ENCODE measurements at regions not wholly inside any gene's neighbourhood (a gene's known extent, or its start where the extent isn't known, plus 50 kb on each side); places are given as distances from the start of the nearest gene placed in this dataset.
A peak's percentile ranks its signal among the peaks of the same experiment; 100 is the strongest.

DNA sequence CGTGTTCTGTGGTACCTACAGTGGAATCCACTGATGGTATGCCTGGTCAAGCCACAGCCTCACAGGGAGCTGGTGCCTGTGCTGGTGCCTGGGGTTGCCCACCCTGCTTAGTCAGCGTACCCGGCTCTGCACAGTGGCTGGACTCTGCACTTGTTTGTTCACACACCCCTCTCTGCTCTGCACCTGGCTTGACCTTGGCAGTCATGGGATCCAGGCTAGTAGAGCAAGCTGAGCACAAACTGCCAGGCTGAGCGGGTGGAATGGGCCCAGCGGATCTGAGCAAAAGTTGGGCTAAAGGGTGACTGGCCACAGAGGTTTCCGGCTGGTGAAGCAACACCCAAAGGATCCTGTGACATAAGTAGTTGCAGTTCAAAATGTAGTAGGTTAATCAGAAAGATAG lies 163.5 kb downstream of the CDH19 start:
- 94 to 95% methylated on average over 6 of the region's 6 CpGs for WGBS, 2 donors
- Histone ChIP-seq H3K9me3 (ENCODE audit: control insufficient read depth in 4 of 4, insufficient read depth in 3 of 4, low read length in 3 of 4) (no peaks in the 10 kb centered on the region), H3K4me3 (no peak overlapping the region), H3K27me3 (ENCODE audit: control insufficient read depth in 3 of 3, insufficient read depth in 3 of 3, low read length in 2 of 3) (no peaks in the 10 kb centered on the region), H3K4me1 (ENCODE audit: control insufficient read depth in 5 of 5, insufficient read depth in 5 of 5, low read length in 5 of 5) (peaks cover 0 to 16% (median 0%) of the 10 kb centered on the region in 5 donors), H3K9ac (ENCODE audit: insufficient read depth in 1 of 2, low read length in 2 of 2) (no peak overlapping the region), H3K27ac (ENCODE audit: low read depth in 1 of 2, low read length in 1 of 2) (no peak overlapping the region), H3K36me3 (ENCODE audit: control insufficient read depth in 4 of 4, insufficient read depth in 4 of 4, low read length in 4 of 4) (no peaks in the 10 kb centered on the region)
- TF ChIP-seq CTCF (IDR thresholded peaks at IDR 0.05; ENCODE audit: control extremely low read depth, extremely low read depth): no peak
- ATAC-seq (ENCODE audit: insufficient read depth, low FRiP score) (no peak), DNase-seq (no peak)

- WGBS, 2 donors: 85 to 89% methylated on average over 7 of the region's 7 CpGs
- Histone ChIP-seq H3K9ac (ENCODE audit: insufficient read depth in 1 of 2, low read length in 2 of 2) (no peak overlapping the region), H3K4me3 (no peak overlapping the region), H3K4me1 (ENCODE audit: control insufficient read depth in 5 of 5, insufficient read depth in 5 of 5, low read length in 5 of 5) (peaks cover 0 to 16% (median 0%) of the 10 kb centered on the region in 5 donors), H3K27ac (ENCODE audit: low read depth in 1 of 2, low read length in 1 of 2) (no peak overlapping the region), H3K36me3 (ENCODE audit: control insufficient read depth in 4 of 4, insufficient read depth in 4 of 4, low read length in 4 of 4) (no peaks in the 10 kb centered on the region), H3K27me3 (ENCODE audit: control insufficient read depth in 3 of 3, insufficient read depth in 3 of 3, low read length in 2 of 3) (no peaks in the 10 kb centered on the region), H3K9me3 (ENCODE audit: control insufficient read depth in 4 of 4, insufficient read depth in 3 of 4, low read length in 3 of 4) (no peaks in the 10 kb centered on the region)
- ATAC-seq (ENCODE audit: insufficient read depth, low FRiP score) (peak; percentile 17), DNase-seq (no peak)
- TF ChIP-seq CTCF (IDR thresholded peaks at IDR 0.05; ENCODE audit: control extremely low read depth, extremely low read depth): no peak
Measured at GRCh38 chr18:66439670-66440069, 164.2 kb downstream of the CDH19 start.

DNA sequence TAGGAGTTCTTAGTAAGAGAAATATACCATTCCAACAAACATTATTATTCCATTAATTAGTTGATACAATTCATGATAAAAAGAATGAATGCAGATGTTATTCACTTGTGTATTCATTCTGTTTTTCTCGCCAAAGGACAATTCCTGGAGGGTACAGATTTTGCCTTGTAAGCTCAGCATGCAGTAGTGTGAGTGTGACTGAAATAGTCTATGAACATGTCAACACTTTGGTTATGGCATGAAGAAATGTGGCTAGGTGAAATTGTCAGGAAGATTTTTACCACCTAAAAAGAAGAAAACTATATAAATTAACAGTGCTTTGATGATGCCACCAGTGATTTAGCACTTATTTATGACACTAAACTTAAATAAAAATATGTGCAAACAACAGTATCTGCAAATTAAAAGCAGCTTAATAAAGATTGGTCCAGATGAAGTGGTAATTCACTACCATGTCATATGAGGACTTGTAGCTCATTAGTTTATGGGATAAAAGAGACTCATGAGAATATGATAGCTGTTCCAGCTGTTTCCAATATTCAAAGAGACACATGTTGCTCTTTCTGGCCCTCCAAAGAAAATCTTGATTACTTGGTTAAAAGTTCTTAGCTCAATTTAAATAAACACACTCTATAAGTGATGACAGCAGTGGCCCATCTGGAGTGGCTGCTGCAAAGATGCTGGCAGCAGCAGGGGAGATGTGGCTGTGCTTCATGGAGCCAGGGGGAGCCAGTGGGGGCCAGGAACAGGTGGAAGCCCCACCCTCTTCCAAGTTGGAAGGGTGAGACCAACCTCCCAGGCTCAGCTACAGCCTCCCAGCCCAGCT lies 165.0 kb downstream of the CDH19 start:
- no peak for ATAC-seq (ENCODE audit: insufficient read depth, low FRiP score)
- no peaks in the 10 kb centered on the region for H3K27me3 ChIP-seq (ENCODE audit: control insufficient read depth in 3 of 3, insufficient read depth in 3 of 3, low read length in 2 of 3)
- no peaks in the 10 kb centered on the region for H3K9me3 ChIP-seq (ENCODE audit: control insufficient read depth in 4 of 4, insufficient read depth in 3 of 4, low read length in 3 of 4)
- no peak overlapping the region for H3K4me3 ChIP-seq
- peaks cover 0 to 16% (median 0%) of the 10 kb centered on the region in 5 donors for H3K4me1 ChIP-seq (ENCODE audit: control insufficient read depth in 5 of 5, insufficient read depth in 5 of 5, low read length in 5 of 5)
- H3K27ac ChIP-seq (ENCODE audit: low read depth in 1 of 2, low read length in 1 of 2): no peak overlapping the region
- no peaks in the 10 kb centered on the region for H3K36me3 ChIP-seq (ENCODE audit: control insufficient read depth in 4 of 4, insufficient read depth in 4 of 4, low read length in 4 of 4)
- WGBS, 2 donors: 56 to 72% methylated on average over 1 of the region's 1 CpG
- H3K9ac ChIP-seq (ENCODE audit: insufficient read depth in 1 of 2, low read length in 2 of 2): no peak overlapping the region
- peak; percentile 86 to 98 (median 97) for DNase-seq
- no peak for TF ChIP-seq CTCF (IDR thresholded peaks at IDR 0.05; ENCODE audit: control extremely low read depth, extremely low read depth)

Measured in lung (tissue), 11 donors.